ENCODE measurements at regions not wholly inside any gene's neighbourhood (a gene's known extent, or its start where the extent isn't known, plus 50 kb on each side); places are given as distances from the start of the nearest gene placed in this dataset.

DNA sequence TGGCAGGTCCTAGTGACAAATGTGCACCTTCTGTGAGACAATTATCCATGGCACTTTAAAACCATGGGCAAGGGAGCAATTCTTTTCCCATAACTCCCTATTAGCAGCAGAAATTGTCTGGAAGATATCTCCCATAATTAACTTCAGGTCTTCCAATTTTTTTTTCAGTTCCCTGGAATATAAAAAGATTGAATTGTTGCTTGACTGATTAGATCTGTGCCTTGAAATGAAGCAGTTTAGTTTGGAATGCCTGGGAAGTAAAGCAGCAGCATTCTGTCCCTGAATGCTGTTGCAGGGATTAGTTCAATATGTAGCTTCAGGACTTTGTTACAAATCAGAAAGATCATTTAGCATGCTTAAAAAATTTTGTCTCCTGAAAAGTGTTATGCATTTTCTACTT lies 137.0 kb upstream of the GOLGA6L4 start:
- TF ChIP-seq, protein P1, sequence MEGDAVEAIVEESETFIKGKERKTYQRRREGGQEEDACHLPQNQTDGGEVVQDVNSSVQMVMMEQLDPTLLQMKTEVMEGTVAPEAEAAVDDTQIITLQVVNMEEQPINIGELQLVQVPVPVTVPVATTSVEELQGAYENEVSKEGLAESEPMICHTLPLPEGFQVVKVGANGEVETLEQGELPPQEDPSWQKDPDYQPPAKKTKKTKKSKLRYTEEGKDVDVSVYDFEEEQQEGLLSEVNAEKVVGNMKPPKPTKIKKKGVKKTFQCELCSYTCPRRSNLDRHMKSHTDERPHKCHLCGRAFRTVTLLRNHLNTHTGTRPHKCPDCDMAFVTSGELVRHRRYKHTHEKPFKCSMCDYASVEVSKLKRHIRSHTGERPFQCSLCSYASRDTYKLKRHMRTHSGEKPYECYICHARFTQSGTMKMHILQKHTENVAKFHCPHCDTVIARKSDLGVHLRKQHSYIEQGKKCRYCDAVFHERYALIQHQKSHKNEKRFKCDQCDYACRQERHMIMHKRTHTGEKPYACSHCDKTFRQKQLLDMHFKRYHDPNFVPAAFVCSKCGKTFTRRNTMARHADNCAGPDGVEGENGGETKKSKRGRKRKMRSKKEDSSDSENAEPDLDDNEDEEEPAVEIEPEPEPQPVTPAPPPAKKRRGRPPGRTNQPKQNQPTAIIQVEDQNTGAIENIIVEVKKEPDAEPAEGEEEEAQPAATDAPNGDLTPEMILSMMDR (IDR thresholded peaks at IDR 0.05): no peak

GRCh38 chr15:84099181-84099580 lies 136.4 kb upstream of the GOLGA6L4 start:
- TF ChIP-seq, protein P1 (IDR thresholded peaks at IDR 0.05): no peak

- TF ChIP-seq, protein P1 (IDR thresholded peaks at IDR 0.05): no peak
Observed at GRCh38 chr15:84103345-84103744, 132.2 kb upstream of the GOLGA6L4 start.

GRCh38 chr15:84104853-84105252 lies 130.7 kb upstream of the GOLGA6L4 start:
- TF ChIP-seq, protein P1 (IDR thresholded peaks at IDR 0.05): no peak

GRCh38 chr15:84108728-84109127 lies 126.8 kb upstream of the GOLGA6L4 start:
- TF ChIP-seq, protein P1 (IDR thresholded peaks at IDR 0.05): peak; percentile 17; the same call in 1 of the 2 replicates

- TF ChIP-seq, protein P1 (IDR thresholded peaks at IDR 0.05): no peak
Observed at GRCh38 chr15:84111575-84111974, 124.0 kb upstream of the GOLGA6L4 start.

DNA sequence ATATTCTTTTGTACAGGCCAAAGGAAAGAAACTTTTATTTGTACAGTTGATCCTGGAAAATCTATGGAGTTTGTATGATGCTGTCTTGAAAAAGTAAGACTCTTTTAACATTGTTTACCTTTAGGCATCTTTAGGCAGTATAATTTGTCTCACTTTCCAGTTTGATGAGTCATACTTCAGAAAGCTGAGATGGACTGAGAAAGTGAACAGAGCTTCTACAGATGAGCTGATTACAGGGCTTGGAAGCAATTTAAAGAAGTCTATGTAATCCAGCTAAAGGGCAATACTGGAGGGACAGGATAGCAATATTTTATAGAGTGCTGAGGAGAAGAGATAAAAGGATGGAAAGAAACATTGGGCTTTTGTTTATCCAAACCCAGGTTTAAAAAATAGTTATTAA lies 123.5 kb upstream of the GOLGA6L4 start:
- TF ChIP-seq, protein P1 (IDR thresholded peaks at IDR 0.05): no peak

- TF ChIP-seq, protein P1 (IDR thresholded peaks at IDR 0.05): no peak
Observed at GRCh38 chr15:84113919-84114318, 121.7 kb upstream of the GOLGA6L4 start.

All from LNCAP (cell line).